Right lobe of liver (tissue), 4 donors: ENCODE measurements at regions not wholly inside any gene's neighbourhood (a gene's known extent, or its start where the extent isn't known, plus 50 kb on each side); places are given as distances from the start of the nearest gene placed in this dataset.

ENCODE experiments used
- POLR2A ChIP-seq: fragments of 450-650 bp; IDR thresholded peaks from one replicate; pipeline ENCODE4 v1.6.1; 2017; ENCODE audit warnings: antibody characterized with exemption, mild to moderate bottlenecking
- TF ChIP-seq, protein P1 (sequence below), 4 donors: fragments of 200-600 bp in 3 of 4; fragments of 450-650 bp in 1 of 4; IDR thresholded peaks; one replicate each; pipeline versions ENCODE4 v1.5.1 to v1.8.0; 2016 to 2022; ENCODE audit warnings: antibody characterized with exemption in 4 of 4, mild to moderate bottlenecking in 2 of 4
- donor health status: DM: no; HTN: no; CAD: no.
- donor health status: DM: no; HTN: no; CAD: no.
- donor health status: DM: no; HTN: yes; CAD: no.

DNA sequence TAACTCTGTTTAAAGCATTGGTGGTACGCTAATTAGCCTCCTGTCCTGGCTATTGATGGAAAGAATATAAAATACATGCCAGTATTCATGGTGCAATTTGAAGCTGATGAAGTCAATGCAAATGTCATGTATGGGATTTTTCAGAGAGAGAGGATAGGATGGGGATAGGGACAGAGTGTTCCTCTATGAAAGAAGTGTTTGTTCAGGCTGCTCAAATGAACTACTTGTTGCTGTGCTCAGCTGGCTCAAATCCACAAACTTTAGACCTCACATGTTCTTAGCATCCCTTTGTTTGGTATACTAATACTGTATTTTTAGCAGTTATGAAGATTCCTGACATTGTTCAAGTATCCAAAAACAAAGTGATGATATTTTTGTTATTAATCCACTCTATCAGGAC lies 116.5 kb downstream of the SLITRK1 start:
- TF ChIP-seq, protein P1, sequence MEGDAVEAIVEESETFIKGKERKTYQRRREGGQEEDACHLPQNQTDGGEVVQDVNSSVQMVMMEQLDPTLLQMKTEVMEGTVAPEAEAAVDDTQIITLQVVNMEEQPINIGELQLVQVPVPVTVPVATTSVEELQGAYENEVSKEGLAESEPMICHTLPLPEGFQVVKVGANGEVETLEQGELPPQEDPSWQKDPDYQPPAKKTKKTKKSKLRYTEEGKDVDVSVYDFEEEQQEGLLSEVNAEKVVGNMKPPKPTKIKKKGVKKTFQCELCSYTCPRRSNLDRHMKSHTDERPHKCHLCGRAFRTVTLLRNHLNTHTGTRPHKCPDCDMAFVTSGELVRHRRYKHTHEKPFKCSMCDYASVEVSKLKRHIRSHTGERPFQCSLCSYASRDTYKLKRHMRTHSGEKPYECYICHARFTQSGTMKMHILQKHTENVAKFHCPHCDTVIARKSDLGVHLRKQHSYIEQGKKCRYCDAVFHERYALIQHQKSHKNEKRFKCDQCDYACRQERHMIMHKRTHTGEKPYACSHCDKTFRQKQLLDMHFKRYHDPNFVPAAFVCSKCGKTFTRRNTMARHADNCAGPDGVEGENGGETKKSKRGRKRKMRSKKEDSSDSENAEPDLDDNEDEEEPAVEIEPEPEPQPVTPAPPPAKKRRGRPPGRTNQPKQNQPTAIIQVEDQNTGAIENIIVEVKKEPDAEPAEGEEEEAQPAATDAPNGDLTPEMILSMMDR (IDR thresholded peaks at IDR 0.05), result no peak
- no peak for TF ChIP-seq POLR2A
